GM21529 (cell line): ENCODE measurements at regions not wholly inside any gene's neighbourhood (a gene's known extent, or its start where the extent isn't known, plus 50 kb on each side); places are given as distances from the start of the nearest gene placed in this dataset.
"Not testable (repeated sequence)": the region's sequence is repeated elsewhere in the genome, so short reads cannot be mapped to it uniquely, and the experiment has no call there.

Source experiments
- ATAC-seq: cut with Tn5 transposase; IDR thresholded peaks from one replicate; pipeline ENCODE4 v1.9.1; 2021; ENCODE audit not compliant: unreplicated experiment

- no peak for ATAC-seq
Observed at GRCh38 chr1:55535724-55536544, 320.8 kb upstream of the USP24 start.

GRCh38 chr1:55534565-55535121 is 319.5 kb upstream of the USP24 start:
- no peak for ATAC-seq

- ATAC-seq, result no peak
Observed at GRCh38 chr1:55531644-55532043, 316.5 kb upstream of the USP24 start.

GRCh38 chr1:55530749-55531478 is 315.8 kb upstream of the USP24 start:
- no peak for ATAC-seq

- ATAC-seq, result no peak
Observed at GRCh38 chr1:55529017-55529416, 313.9 kb upstream of the USP24 start.

- no peak for ATAC-seq
Observed at GRCh38 chr1:55527831-55528230, 312.7 kb upstream of the USP24 start.

GRCh38 chr1:55526716-55527115 is 311.6 kb upstream of the USP24 start:
- ATAC-seq, result no peak

GRCh38 chr1:55524006-55524405 is 308.8 kb upstream of the USP24 start:
- no peak for ATAC-seq

- no peak for ATAC-seq
Observed at GRCh38 chr1:55522982-55523381, 307.8 kb upstream of the USP24 start.

- ATAC-seq, result no peak
Observed at GRCh38 chr1:55522353-55522903, 307.3 kb upstream of the USP24 start.

GRCh38 chr1:55520861-55521260 is 305.7 kb upstream of the USP24 start:
- no peak for ATAC-seq

- no peak for ATAC-seq
Observed at GRCh38 chr1:55519937-55520683, 304.9 kb upstream of the USP24 start.

GRCh38 chr1:55519276-55519675 is 304.1 kb upstream of the USP24 start:
- ATAC-seq, result no peak

- ATAC-seq, result no peak
Observed at GRCh38 chr1:55517036-55517435, 301.9 kb upstream of the USP24 start.

GRCh38 chr1:55514571-55514970 is 299.4 kb upstream of the USP24 start:
- not testable (repeated sequence) for ATAC-seq

- ATAC-seq, result no peak
Observed at GRCh38 chr1:55512466-55512865, 297.3 kb upstream of the USP24 start.

GRCh38 chr1:55507578-55507931 is 292.4 kb upstream of the USP24 start:
- ATAC-seq, result no peak

- ATAC-seq, result no peak
Observed at GRCh38 chr1:55506740-55507577, 291.8 kb upstream of the USP24 start.

GRCh38 chr1:55505326-55505725 is 290.2 kb upstream of the USP24 start:
- ATAC-seq, result no peak

GRCh38 chr1:55504306-55504731 is 289.2 kb upstream of the USP24 start:
- no peak for ATAC-seq
